Right lung (tissue), 2 donors: ENCODE measurements at regions not wholly inside any gene's neighbourhood (a gene's known extent, or its start where the extent isn't known, plus 50 kb on each side); places are given as distances from the start of the nearest gene placed in this dataset.

Source experiments
- DNase-seq, 2 donors: peaks; one replicate each; pipeline ENCODE4 v3.0.0-alpha.2; 2013

DNA sequence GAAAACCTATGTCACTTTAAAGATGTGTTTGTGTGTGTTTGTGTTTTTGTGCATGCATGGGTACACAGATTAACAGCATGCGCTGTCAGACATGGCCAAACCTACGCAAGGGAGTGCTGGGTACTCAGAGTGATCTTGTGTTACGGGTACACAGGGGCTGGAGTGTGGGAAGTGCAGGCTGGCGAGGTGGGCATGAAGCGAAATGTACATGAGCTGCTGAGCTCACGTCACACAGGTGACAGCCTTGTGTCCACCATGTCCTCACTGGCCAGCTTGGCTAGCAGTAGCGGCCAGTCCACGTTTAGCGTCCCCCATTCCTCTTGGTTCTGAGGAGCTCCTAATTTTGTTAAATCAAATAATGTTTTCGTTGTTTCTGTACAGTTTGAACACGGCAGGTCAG lies 979.7 kb upstream of the TMEM132C start:
- DNase-seq, result no peak

DNA sequence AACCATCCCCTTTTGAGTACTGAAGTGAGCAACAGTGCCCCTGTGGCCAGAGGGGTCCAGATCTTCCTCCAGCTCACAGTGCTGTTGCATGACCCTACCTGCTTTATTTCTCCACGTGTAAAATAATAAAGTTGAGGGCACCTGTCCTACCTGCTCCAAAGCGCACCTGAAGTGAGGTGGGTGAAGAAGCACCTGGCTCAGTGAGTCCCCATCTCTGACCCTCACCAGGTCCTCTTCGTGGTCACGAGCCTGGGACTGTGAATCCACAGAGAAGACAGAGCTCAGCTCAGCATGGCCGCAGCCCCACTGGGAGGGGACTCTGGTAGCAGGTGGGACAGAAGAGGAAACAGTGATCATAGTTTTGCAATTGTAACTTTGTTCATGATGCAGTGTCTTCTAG lies 976.7 kb upstream of the TMEM132C start:
- DNase-seq, result no peak

DNA sequence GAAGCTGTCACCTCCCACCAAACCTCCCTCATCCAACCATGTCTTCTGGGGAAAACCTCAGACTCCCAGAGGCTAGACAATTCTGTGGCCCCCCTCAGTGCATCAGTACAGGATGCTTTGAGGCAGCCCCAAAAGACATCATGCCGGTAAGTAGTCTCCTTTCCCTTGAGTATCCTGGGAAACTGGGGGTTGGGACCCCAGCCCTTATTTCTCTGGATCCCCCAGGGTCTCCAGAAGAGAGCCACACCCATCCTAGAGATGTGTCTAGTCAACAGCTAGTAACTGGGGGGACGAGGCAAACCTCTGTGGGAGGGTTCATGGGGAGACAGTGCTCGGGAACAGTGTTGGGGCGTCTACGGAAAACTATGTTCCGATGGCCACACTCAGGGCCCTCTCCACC lies 974.2 kb upstream of the TMEM132C start:
- DNase-seq, result no peak

DNA sequence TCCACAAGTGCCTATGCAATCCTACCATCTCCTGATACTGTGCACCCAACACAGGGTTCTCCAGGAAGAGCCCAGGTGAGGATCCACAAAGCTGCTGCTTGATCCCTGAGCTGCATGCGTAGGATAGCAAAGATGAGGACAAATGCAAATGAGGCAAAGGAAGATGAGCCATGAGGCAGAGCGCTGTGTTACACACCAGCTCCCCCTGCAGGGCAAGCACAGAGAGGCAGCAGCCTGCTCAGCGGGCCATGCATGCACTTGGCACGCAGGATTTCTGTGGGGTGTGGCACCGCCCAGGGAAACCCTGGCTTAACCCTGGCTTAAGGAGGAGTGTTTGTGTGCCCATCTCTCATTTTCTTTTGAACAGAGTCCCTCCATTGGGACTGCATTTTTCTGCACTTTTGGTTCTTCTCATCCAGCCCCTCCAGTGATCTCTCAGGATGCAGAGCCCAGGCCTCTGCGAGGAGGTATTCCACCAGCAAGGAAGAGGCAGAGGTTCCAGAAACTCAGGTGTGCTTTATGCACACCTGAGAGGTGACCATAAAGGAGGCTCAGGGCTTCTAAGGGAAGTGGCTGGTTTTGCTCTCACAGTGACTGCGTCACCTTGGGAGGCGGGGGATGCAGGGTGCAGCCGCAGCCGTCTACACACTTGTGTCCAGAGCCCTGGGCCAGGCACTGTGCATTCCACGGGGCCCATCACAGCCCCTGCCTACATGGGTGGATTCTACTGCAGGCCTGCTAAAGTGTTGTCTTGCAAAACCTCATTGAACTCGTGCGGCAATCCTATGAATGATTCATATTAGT lies 973.3 kb upstream of the TMEM132C start:
- peak in 1 of 2 donors; percentile 2 for DNase-seq

DNA sequence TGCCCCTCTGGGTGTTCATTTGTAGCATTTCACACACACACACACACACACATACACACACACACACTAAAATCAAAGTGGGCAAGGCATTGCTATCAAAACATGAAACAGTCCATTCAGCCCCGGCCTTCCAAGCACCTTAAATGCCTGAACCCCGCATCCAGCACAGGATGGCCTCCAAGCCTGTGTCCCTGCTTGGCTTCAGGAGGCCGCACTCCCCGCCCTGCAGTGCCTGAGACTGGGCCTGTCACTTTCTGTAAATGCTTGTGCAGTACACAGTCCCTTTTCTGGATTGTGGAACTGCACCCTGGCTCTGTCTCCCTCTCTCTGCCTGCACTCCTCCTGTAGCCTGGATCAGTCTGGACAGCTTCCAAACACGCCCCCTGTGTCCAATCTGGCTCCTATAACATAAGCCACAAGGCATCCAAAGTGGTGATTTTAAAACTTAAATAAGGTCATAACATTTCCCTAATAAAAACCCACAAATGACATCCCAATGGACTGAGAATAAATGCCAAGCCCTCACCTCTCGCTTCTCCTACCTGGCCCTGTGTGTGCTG lies 972.2 kb upstream of the TMEM132C start:
- no peak for DNase-seq

DNA sequence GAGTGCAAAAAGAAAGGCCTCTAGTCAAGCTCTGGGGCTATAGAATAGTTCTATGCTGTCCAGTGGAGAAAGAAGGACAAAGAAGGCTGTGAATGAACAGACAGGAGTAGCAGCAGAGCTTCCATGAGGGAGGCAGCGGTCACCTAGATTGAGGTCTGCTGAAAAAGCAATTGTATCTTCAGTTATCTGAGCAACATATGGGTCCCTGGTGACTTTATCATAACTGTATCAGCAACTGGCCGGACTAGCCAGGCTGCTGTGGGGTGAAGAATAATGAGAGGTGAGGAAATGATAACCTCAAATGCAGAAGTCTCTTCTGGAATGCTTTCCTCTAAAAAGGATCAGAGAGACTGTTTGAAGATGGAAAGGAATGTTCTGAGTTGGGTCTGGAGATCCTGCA lies 971.3 kb upstream of the TMEM132C start:
- DNase-seq, result no peak

DNA sequence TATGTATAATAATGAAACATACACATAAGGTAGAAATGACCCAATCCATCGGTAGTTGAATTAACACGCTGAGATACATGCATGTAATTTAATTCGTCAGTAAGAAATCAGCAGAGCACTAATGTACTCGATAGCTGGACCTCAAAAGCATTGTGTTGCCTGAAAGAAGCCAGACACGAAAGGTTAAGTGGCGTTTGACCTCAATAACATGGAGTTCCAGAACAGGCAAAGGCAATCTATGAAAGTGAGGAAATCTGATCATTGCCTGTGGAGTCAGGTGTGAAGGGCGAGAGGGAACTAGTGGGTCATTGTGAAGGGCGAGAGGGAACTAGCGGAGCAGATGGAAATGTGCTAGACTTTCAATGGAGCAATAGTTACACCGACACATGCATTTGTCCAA lies 970.4 kb upstream of the TMEM132C start:
- DNase-seq, result no peak

DNA sequence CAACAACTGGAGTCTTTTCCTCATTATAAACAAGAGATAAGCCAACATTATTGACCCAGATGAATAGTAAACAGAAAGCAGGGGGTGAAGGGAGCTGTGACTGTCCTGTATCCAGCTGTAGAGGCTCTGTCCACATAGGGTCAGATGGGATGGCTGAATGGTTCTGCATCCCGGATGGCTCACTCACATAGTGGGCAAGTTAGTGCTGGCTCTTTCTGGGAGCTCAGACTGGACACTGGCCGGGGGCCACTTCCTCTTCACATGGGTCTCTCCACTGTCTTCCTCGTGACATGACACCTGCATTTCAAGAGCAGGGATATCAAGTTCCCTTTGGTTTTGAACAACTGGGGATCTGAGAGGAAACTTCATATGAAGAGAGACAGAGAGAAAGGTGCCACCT lies 969.6 kb upstream of the TMEM132C start:
- no peak for DNase-seq

DNA sequence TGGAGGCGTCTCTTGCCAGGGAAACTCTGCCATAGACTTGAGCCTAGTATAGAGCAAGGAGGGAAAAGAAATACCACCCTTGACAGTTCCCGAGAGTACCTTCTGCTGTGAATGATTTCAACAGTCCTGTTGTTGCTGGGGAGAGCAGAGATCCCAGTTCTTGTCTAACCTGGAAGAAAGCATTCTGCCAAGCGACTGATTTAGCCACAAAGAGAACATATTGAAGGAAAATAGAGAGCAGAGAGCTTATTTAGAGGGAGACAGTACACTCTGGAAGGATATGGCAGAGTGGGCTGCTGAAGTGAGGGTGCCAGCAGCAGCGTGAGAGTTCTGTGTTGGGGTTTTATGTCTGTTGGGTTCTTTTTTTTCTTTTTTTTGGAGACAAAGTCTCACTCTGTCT lies 966.9 kb upstream of the TMEM132C start:
- DNase-seq, result no peak

DNA sequence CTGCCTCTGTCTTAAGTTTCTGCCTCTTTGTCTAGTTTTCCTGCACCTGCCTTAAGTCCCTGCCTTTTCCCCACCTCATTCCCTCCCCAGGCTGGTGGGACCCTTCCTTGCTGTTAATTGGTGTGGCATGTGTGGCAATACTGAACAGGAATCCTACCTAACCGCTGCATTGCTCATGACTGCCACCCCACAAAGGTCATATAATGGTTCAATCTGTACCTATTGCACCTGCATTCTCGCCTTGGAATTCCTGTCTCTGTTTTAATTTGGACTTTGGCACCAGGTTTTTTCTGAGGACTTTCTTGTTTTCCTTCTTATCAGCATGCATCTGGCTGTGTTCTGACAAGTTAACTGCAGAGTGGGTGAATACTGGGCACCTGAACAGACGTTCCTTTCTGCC lies 966.2 kb upstream of the TMEM132C start:
- DNase-seq, result no peak

DNA sequence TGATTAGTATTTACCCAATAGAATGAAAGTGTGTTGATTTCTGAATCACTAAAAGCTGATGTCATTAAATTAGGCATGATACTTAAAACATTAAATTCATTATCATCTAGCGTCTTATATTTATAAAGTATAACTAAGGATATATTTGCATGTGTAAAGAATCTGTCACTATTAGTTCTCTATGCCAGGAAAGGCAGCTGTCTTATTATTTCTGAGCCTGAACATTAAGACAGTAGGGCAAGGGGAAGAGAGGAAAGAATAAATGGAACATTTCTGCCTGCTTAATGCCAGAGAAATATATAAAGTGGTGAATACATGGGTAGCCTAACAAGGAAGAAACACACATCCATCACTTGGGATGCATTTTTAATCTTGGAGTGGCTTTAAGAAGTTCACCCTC lies 965.1 kb upstream of the TMEM132C start:
- no peak for DNase-seq

DNA sequence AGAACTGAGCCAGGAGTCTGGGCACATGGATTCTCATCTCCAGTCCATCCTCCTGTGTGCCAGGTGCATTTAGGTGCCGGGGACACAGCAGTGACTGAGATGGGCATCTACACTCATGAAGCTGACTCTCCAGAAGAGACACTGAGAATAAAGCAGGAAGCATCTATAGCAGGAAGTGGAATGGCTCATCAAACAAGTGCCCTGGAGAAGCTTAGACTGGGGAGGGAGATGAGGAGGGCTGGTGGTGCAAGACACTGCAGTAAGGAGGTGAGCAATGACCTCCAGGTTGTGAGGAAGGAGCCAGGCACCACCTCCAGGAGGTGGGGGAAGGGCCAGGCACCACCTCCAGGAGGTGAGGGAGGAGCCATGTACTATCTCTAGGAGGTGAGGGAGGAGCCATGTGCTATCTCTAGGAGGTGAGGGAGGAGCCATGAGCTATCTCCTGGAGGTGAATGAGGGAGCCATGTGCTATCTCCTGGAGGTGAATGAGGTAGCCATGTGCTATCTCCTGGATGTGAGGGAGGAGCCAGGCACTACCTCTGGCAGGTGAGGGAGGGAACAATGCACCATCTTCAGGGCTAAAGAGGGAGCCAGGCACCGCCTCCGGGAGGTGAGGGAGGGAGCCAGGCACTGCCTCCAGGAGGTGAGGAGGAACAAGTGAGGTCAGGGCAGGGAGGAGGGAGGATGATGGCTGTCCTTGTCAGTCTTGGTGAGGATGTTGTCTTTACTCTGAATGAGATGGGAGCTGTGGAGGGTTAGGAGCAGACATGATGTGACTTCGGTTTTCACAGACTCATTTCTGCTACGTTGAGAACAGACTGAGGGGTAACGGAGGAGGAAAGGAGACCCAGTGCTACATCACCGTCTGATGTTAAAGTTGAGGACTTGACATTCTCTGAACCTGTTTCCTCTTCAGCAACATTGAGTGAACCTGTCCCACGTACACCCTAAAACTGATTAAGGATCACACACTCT lies 961.9 kb upstream of the TMEM132C start:
- no peak for DNase-seq

DNA sequence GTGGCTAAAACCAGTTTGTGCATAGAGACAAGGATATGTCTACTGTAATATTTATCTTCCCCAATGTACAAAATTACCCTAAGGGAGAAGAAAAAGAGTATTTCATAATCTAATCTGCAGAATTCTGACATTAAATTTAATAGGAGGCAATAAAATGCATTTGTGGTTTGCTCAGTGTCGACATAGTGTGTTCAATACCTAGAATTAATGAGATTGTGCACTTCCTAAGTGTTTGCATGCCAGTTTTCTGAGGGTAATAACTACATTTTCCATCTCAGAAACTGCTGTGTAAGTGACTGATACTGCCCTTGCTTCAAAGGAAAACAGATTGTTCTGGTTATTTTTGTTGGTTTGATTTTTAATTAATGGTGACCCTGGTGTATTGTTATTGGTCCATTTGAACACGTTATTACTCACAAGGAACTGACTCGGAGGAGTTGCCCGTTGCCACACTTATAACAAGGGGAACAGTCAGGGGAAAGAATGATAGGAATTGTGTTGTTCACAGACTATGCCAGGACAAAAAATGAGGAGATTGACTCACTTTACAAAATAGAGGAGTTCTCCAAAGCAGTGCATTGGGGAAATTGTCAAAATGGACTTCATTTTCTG lies 960.3 kb upstream of the TMEM132C start:
- DNase-seq, result no peak

DNA sequence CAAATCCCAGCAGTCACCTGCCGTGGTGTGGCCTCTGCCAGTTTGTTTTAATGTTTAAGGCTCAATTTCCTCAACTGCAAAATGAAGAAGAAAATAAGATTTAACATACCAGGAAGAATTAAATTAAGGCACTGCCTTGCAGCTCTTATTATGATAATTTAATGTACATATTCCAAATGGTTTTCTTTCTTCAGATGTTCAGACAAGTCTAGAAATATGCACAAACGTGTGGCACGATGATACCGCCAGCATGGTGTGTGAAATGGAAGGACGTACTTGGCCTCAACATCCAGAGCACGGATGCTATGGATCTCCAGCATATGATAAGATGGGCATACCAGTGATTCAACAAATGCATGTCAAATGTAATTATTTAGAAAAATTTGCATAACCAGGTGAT lies 959.4 kb upstream of the TMEM132C start:
- no peak for DNase-seq

DNA sequence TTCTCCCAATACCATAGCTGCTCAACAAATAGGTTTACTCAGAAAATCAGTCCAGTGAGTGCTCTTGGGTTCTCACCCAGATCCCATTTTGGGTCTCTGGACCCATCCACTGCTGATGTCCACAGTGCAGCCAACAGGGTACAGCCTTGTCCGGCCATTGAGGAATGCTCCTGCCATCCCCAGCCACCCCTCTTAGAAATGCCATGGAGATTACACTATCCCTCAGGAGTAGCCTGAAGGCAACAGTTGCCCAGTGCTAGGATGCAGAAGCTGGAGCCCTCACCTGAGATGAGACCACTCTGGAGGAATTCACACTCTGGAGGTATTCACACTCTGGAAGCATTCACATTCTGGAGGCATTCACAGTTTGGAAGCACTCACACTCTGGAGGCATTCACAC lies 958.8 kb upstream of the TMEM132C start:
- DNase-seq, result no peak

DNA sequence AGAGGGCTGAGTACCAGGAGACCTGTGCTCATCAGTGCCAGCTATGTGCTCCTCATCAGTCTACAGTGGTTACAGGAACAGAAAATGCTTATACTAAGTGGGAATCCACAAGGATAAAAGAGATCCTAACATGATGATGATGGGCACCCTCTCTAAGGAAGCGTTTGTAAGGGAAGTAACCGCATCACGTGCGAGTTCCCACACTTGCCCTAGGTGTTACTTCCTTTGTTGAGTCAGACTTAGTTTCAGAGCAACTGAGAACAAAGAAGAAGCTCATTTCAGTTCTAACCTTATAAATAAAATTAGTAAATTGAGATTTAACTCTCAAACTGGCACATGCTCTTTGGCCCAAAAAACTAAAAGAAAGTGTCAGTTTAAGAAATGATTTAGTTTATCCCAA lies 956.4 kb upstream of the TMEM132C start:
- DNase-seq, result no peak

DNA sequence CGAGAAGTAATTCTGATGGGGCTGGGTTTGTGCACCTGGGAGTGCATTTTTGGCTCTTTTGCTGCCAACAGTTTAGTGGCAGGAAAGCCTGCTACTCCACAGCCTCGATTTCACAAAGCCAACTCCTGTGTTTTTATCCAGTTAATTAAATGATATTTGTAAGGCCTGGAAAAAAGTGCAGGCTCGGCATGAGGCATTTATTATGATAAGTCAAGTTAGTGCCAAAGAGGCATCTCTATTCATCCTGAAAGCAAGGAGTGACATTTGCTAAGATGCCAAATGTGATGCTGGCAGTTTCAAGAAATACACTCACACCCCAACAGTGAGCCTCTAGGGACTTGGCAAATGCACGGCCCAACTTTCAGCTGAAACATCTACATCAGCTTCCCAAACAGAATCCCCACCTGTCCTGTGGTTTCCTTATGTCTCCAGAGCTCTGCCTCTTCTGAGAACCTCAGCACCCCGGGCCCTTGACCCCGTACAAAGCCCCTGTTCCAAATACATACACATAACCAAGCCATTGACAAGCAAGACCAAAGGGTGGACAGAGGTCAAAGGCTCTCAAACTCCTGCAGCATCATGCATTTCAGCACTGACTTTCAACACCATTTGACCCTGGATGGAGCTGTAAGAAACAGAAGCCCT lies 955.1 kb upstream of the TMEM132C start:
- no peak for DNase-seq

DNA sequence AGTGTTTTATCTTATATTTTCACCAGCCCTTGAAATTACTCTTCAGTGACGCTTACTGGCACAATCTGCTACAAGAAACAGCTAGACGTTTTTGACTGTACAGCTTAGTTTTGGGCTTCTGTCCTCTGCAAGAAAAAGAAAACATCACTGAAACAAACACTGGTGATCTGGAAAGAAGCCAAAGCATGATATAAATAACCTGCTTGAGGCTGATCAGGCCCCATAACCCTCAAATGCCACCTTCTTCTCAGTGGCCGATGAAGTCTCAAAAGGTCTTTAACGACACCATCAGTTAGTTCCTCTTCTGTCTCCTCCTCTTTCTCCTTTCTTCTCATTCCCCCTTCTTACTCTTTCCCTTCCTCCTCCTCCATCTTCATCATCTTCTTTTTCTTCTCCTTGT lies 942.3 kb upstream of the TMEM132C start:
- DNase-seq, result no peak

DNA sequence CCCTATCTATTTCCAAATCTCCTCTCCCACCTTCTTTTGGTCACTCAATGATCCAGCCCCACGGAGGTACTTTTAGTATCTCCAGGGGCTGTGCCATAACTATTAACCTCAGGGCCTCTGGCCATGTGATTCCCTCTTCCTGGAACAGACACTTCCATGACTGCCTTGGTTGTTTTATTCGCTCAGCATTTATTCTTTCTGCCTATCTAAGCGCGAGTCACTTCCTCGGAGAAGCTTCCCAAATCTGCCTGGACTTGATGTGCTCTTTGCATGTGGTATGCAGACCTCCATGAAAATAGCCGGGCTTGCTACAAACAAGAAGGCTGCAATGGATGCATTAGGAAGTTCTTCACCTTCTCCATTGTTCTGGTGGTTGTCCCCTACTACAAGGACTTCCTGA lies 939.0 kb upstream of the TMEM132C start:
- no peak for DNase-seq

DNA sequence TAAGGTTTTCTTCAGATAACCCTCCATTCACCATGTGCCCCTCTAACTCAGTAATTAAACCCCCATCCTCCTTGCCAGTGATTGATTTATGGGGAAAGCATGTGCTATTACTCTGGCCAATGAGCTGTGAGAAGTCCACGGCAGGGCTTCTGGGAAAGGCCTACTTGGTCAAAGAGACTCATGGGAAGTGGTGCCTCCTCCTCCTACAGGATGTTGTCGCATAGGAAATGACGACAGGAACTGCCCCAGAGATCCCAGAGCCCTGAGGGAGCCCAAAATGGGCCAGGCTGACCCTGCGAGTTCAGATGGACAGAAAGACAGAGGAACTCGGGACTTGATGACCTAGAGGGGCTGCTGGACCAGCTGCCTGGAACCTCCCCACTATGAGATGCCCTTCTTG lies 938.1 kb upstream of the TMEM132C start:
- no peak for DNase-seq

DNA sequence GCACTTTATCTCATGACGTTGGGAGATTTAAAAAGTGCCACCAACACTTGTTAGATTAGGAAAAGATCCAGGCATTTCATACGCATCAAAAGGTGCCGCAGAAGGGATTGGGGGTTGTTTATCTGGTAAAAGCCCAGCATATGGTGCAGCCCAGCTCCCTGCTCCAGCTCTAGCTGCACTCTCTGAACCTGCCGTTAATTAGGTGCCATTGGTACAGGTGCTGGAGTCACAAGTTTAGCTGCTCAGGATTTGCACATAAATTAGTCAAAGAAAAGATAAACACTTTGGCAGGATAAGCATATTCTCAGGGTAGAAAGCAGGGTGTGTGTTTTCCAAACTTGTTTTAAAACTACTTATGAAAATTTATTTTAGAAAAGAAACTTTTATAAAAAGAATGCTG lies 932.6 kb upstream of the TMEM132C start:
- DNase-seq, result no peak
